Neuronal stem cell (in vitro differentiated cells): ENCODE measurements at regions not wholly inside any gene's neighbourhood (a gene's known extent, or its start where the extent isn't known, plus 50 kb on each side); places are given as distances from the start of the nearest gene placed in this dataset.

Experiments
- DNase-seq: peaks from one replicate; pipeline ENCODE4 v3.0.0-alpha.2; 2013; ENCODE audit warnings: low spot score
- H2AFZ ChIP-seq: one replicate; pipeline ENCODE4 v1.6.1; 2013; ENCODE audit warnings: mild to moderate bottlenecking, low read length, inconsistent platforms
- H2AK5ac ChIP-seq: 2 replicates; pipeline ENCODE4 v1.6.1; 2013; ENCODE audit warnings: low read depth, mild to moderate bottlenecking, inconsistent platforms, low read length, moderate library complexity, mixed read lengths
- H2BK120ac ChIP-seq: 2 replicates; pipeline ENCODE4 v1.6.1; 2013; ENCODE audit warnings: low read depth, mild to moderate bottlenecking, inconsistent platforms, low read length, moderate library complexity, mixed read lengths
- H2BK12ac ChIP-seq: one replicate; pipeline ENCODE4 v1.6.1; 2013; ENCODE audit warnings: low read length, inconsistent platforms
- H2BK15ac ChIP-seq: 2 replicates; pipeline ENCODE4 v1.6.1; 2013; ENCODE audit warnings: mild to moderate bottlenecking, low read length, inconsistent platforms, mixed read lengths
- H2BK5ac ChIP-seq: one replicate; pipeline ENCODE4 v1.6.1; 2013; ENCODE audit warnings: inconsistent platforms, mild to moderate bottlenecking, low read length, moderate library complexity
- H3K14ac ChIP-seq: one replicate; pipeline ENCODE4 v1.6.1; 2013; ENCODE audit warnings: low read length, inconsistent platforms
- H3K18ac ChIP-seq: 2 replicates; pipeline ENCODE4 v1.6.1; 2013; ENCODE audit warnings: low read length, inconsistent platforms
- H3K23ac ChIP-seq: 2 replicates; pipeline ENCODE4 v1.6.1; 2013; ENCODE audit warnings: low read depth, mild to moderate bottlenecking, mixed read lengths, low read length, inconsistent platforms; ENCODE audit not compliant: poor library complexity
- H3K27ac ChIP-seq: replicated peaks from 3 replicates; pipeline ENCODE4 v1.5.1; 2013; ENCODE audit warnings: low read length, inconsistent platforms
- H3K27me3 ChIP-seq, 3 experiments: 2 replicates each; pipeline ENCODE4 v1.6.1; 2013; ENCODE audit warnings: low read length in 3 of 3, mild to moderate bottlenecking in 2 of 3, inconsistent platforms in 1 of 3, low read depth in 1 of 3, mixed read lengths in 1 of 3, moderate library complexity in 1 of 3; ENCODE audit not compliant: control insufficient read depth in 3 of 3, insufficient read depth in 3 of 3
- H3K36me3 ChIP-seq, 2 donors: replicated peaks in 1 of 2; 2 replicates each; pipeline ENCODE4 v1.6.1; 2013; ENCODE audit warnings: low read length in 2 of 2; ENCODE audit not compliant: control insufficient read depth in 2 of 2, insufficient read depth in 2 of 2
- H3K4ac ChIP-seq: 2 replicates; pipeline ENCODE4 v1.6.1; 2013; ENCODE audit warnings: inconsistent platforms, mild to moderate bottlenecking, low read length, moderate library complexity
- H3K4me1 ChIP-seq, 2 donors: 1 replicate in 1 of 2; 2 replicates in 1 of 2; pipeline ENCODE4 v1.6.1; 2013; ENCODE audit warnings: low read length in 2 of 2, low read depth in 1 of 2; ENCODE audit not compliant: control insufficient read depth in 2 of 2, insufficient read depth in 1 of 2
- H3K4me2 ChIP-seq: one replicate; pipeline ENCODE4 v1.6.1; 2013; ENCODE audit warnings: mild to moderate bottlenecking, low read length, inconsistent platforms; ENCODE audit not compliant: insufficient read depth, poor library complexity, severe bottlenecking
- H3K4me3 ChIP-seq, 2 donors: 2 replicates each; pipeline ENCODE4 v1.5.1; 2013; ENCODE audit warnings: low read length in 2 of 2, mild to moderate bottlenecking in 2 of 2, inconsistent platforms in 1 of 2, moderate library complexity in 1 of 2
- H3K79me1 ChIP-seq: one replicate; pipeline ENCODE4 v1.6.1; 2013; ENCODE audit warnings: low read depth, mild to moderate bottlenecking, inconsistent platforms, low read length, moderate library complexity
- H3K9ac ChIP-seq: one replicate; pipeline ENCODE4 v1.6.1; 2013; ENCODE audit warnings: mild to moderate bottlenecking, low read depth, low read length, inconsistent platforms; ENCODE audit not compliant: poor library complexity
- H3K9me3 ChIP-seq, 2 donors: replicated peaks in 1 of 2; 2 replicates each; pipeline versions ENCODE3 to v1.6.1; 2013; ENCODE audit warnings: low read length in 2 of 2, mild to moderate bottlenecking in 2 of 2, inconsistent platforms in 1 of 2, low read depth in 1 of 2, mixed read lengths in 1 of 2, moderate library complexity in 1 of 2; ENCODE audit not compliant: control insufficient read depth in 2 of 2, insufficient read depth in 1 of 2
- H4K8ac ChIP-seq: one replicate; pipeline ENCODE4 v1.6.1; 2013; ENCODE audit warnings: low read depth, mild to moderate bottlenecking, inconsistent platforms, low read length, moderate library complexity
- H4K91ac ChIP-seq: one replicate; pipeline ENCODE4 v1.6.1; 2013; ENCODE audit warnings: low read length, low read depth, mild to moderate bottlenecking, inconsistent platforms; ENCODE audit not compliant: poor library complexity
- WGBS, 2 donors: extraction: QIAGEN DNeasy Blood & Tissue Kit; methylation state at CpG; one replicate each; pipeline ENCODE4 v1.1.7; 2013; ENCODE audit warnings: missing lambda C conversion rate in 2 of 2, mixed read lengths in 1 of 2; ENCODE audit not compliant: insufficient read length in 2 of 2, insufficient replicate concordance in 1 of 2; ENCODE audit errors: extremely low coverage in 2 of 2; 5-methylcytosine and 5-hydroxymethylcytosine counted together

- WGBS, 2 donors: no CpG with 5 or more reads among the region's 1 CpG
Measured at GRCh38 chr10:121288011-121288410, 310.2 kb downstream of the FGFR2 start.

GRCh38 chr10:121288864-121289661 is 309.2 kb downstream of the FGFR2 start:
- no peak overlapping the region for H3K4me3 ChIP-seq
- H2BK12ac ChIP-seq: no peak overlapping the region
- H3K79me1 ChIP-seq: no peaks in the 10 kb centered on the region
- H2BK15ac ChIP-seq: no peak overlapping the region
- H3K36me3 ChIP-seq: no peaks in the 10 kb centered on the region
- H4K91ac ChIP-seq: no peak overlapping the region
- no peak overlapping the region for H4K8ac ChIP-seq
- H3K18ac ChIP-seq: no peak overlapping the region
- no CpG with 5 or more reads among the region's 6 CpGs for WGBS, 2 donors
- peaks cover 0 to 2% of the 10 kb centered on the region in 2 donors for H3K9me3 ChIP-seq
- no peak overlapping the region for H2AFZ ChIP-seq
- no peak overlapping the region for H2BK120ac ChIP-seq
- H3K14ac ChIP-seq: no peak overlapping the region
- no peak overlapping the region for H2AK5ac ChIP-seq
- H2BK5ac ChIP-seq: no peak overlapping the region
- H3K27me3 ChIP-seq: no peaks in the 10 kb centered on the region
- no peak for DNase-seq
- H3K4me2 ChIP-seq: no peak overlapping the region
- no peak overlapping the region for H3K4ac ChIP-seq
- no peak overlapping the region for H3K27ac ChIP-seq
- H3K4me1 ChIP-seq: no peaks in the 10 kb centered on the region
- no peak overlapping the region for H3K9ac ChIP-seq
- H3K23ac ChIP-seq: no peak overlapping the region

More at GRCh38 chr10:121288011-121288410, 310.2 kb downstream of the FGFR2 start:
- Histone ChIP-seq H3K4me1 (no peaks in the 10 kb centered on the region), H3K4me2 (no peak overlapping the region), H3K23ac (no peak overlapping the region), H4K8ac (no peak overlapping the region), H3K4me3 (no peak overlapping the region), H2BK15ac (no peak overlapping the region), H2BK120ac (no peak overlapping the region), H2BK5ac (no peak overlapping the region), H3K14ac (no peak overlapping the region), H2AFZ (no peak overlapping the region), H3K27ac (no peak overlapping the region), H3K4ac (no peak overlapping the region), H3K9me3 (peaks cover 0 to 2% of the 10 kb centered on the region in 2 donors), H3K36me3 (no peaks in the 10 kb centered on the region), H3K79me1 (no peaks in the 10 kb centered on the region), H2AK5ac (no peak overlapping the region), H4K91ac (no peak overlapping the region), H2BK12ac (no peak overlapping the region), H3K9ac (no peak overlapping the region), H3K18ac (no peak overlapping the region), H3K27me3 (no peaks in the 10 kb centered on the region)
- no peak for DNase-seq

GRCh38 chr10:121289800-121290199 is 308.4 kb downstream of the FGFR2 start:
- DNase-seq: no peak
- Histone ChIP-seq H2BK120ac (no peak overlapping the region), H2AFZ (no peak overlapping the region), H2BK12ac (no peak overlapping the region), H3K79me1 (no peaks in the 10 kb centered on the region), H3K9me3 (peaks cover 0 to 2% of the 10 kb centered on the region in 2 donors), H4K8ac (no peak overlapping the region), H2BK5ac (no peak overlapping the region), H3K9ac (no peak overlapping the region), H3K23ac (no peak overlapping the region), H3K4ac (no peak overlapping the region), H3K4me2 (no peak overlapping the region), H3K4me1 (no peaks in the 10 kb centered on the region), H4K91ac (no peak overlapping the region), H2BK15ac (no peak overlapping the region), H3K27ac (no peak overlapping the region), H3K4me3 (no peak overlapping the region), H3K18ac (no peak overlapping the region), H3K27me3 (no peaks in the 10 kb centered on the region), H3K14ac (no peak overlapping the region), H3K36me3 (no peaks in the 10 kb centered on the region), H2AK5ac (no peak overlapping the region)
- WGBS, 2 donors: no CpG with 5 or more reads among the region's 4 CpGs

GRCh38 chr10:121290674-121291073 is 307.6 kb downstream of the FGFR2 start:
- no peak overlapping the region for H4K8ac ChIP-seq
- no peak overlapping the region for H3K27ac ChIP-seq
- H3K4me1 ChIP-seq: no peaks in the 10 kb centered on the region
- H2BK12ac ChIP-seq: no peak overlapping the region
- no peak overlapping the region for H2BK15ac ChIP-seq
- H3K9me3 ChIP-seq: peaks cover 0 to 2% of the 10 kb centered on the region in 2 donors
- H2AK5ac ChIP-seq: no peak overlapping the region
- H3K9ac ChIP-seq: no peak overlapping the region
- H3K36me3 ChIP-seq: no peaks in the 10 kb centered on the region
- WGBS, 2 donors: no CpG with 5 or more reads among the region's 4 CpGs
- H3K27me3 ChIP-seq: no peaks in the 10 kb centered on the region
- H3K18ac ChIP-seq: no peak overlapping the region
- H3K4me3 ChIP-seq: no peak overlapping the region
- no peak for DNase-seq
- H2BK120ac ChIP-seq: no peak overlapping the region
- H2BK5ac ChIP-seq: no peak overlapping the region
- H4K91ac ChIP-seq: no peak overlapping the region
- no peak overlapping the region for H2AFZ ChIP-seq
- H3K14ac ChIP-seq: no peak overlapping the region
- H3K4ac ChIP-seq: no peak overlapping the region
- no peak overlapping the region for H3K23ac ChIP-seq
- H3K4me2 ChIP-seq: no peak overlapping the region
- H3K79me1 ChIP-seq: no peaks in the 10 kb centered on the region
